ENCODE measurements at regions not wholly inside any gene's neighbourhood (a gene's known extent, or its start where the extent isn't known, plus 50 kb on each side); places are given as distances from the start of the nearest gene placed in this dataset.

GRCh38 chr15:57859130-57859685 lies 152.7 kb downstream of the POLR2M start:
- Histone ChIP-seq H3K18ac (ENCODE audit: low read length) (no peak overlapping the region), H2BK120ac (ENCODE audit: insufficient read depth, low read length, poor library complexity) (no peak overlapping the region), H3K36me3 (ENCODE audit: control insufficient read depth in 1 of 2, insufficient read depth in 2 of 2, low read length in 2 of 2) (no peaks in the 10 kb centered on the region), H3K4me1 (ENCODE audit: control insufficient read depth in 1 of 2, insufficient read depth in 2 of 2, low read length in 2 of 2) (no peaks in the 10 kb centered on the region), H3K4ac (ENCODE audit: low read depth, low read length) (no peak overlapping the region), H3K4me2 (ENCODE audit: low read length) (no peak overlapping the region), H4K12ac (ENCODE audit: low read depth, low read length) (no peak overlapping the region), H2BK12ac (ENCODE audit: low read length) (no peak overlapping the region), H3K9ac (ENCODE audit: low read length) (no peak overlapping the region), H3K27ac (ENCODE audit: low read depth, low read length) (no peak overlapping the region), H3K79me1 (ENCODE audit: low read length) (no peaks in the 10 kb centered on the region), H2BK5ac (ENCODE audit: low read depth, low read length, poor library complexity) (no peak overlapping the region), H3K9me3 (ENCODE audit: insufficient read depth, low read depth, low read length) (no peaks in the 10 kb centered on the region), H4K8ac (ENCODE audit: low read depth, low read length) (no peak overlapping the region), H3K23ac (ENCODE audit: low read length) (no peak overlapping the region), H3K27me3 (ENCODE audit: insufficient read depth, low read length) (no peaks in the 10 kb centered on the region), H3K14ac (ENCODE audit: low read length) (no peak overlapping the region), H3K79me2 (ENCODE audit: control insufficient read depth, insufficient read depth, low read length, poor library complexity) (no peaks in the 10 kb centered on the region), H3K4me3 (ENCODE audit: low read depth, low read length) (no peak overlapping the region), H2AFZ (ENCODE audit: insufficient read depth, low read length, poor library complexity) (no peak overlapping the region), H2AK5ac (ENCODE audit: low read length) (no peak overlapping the region), H4K91ac (ENCODE audit: low read depth, low read length) (no peak overlapping the region)
- WGBS (ENCODE audit: extremely low coverage, insufficient coverage, insufficient read length), result no CpG with 5 or more reads among the region's 2 CpGs
- no peak for DNase-seq

GRCh38 chr15:57861034-57861638 lies 154.6 kb downstream of the POLR2M start:
- H2BK12ac ChIP-seq (ENCODE audit: low read length), result no peak overlapping the region
- no peak overlapping the region for H2BK5ac ChIP-seq (ENCODE audit: low read depth, low read length, poor library complexity)
- H3K14ac ChIP-seq (ENCODE audit: low read length), result no peak overlapping the region
- H2BK120ac ChIP-seq (ENCODE audit: insufficient read depth, low read length, poor library complexity), result no peak overlapping the region
- no peaks in the 10 kb centered on the region for H3K79me2 ChIP-seq (ENCODE audit: control insufficient read depth, insufficient read depth, low read length, poor library complexity)
- no peaks in the 10 kb centered on the region for H3K4me1 ChIP-seq (ENCODE audit: control insufficient read depth in 1 of 2, insufficient read depth in 2 of 2, low read length in 2 of 2)
- H3K27me3 ChIP-seq (ENCODE audit: insufficient read depth, low read length), result no peaks in the 10 kb centered on the region
- no CpG with 5 or more reads among the region's 6 CpGs for whole genome bisulfite sequencing (ENCODE audit: extremely low coverage, insufficient coverage, insufficient read length)
- no peak overlapping the region for H3K27ac ChIP-seq (ENCODE audit: low read depth, low read length)
- H2AK5ac ChIP-seq (ENCODE audit: low read length), result no peak overlapping the region
- H3K79me1 ChIP-seq (ENCODE audit: low read length), result no peaks in the 10 kb centered on the region
- no peak overlapping the region for H2AFZ ChIP-seq (ENCODE audit: insufficient read depth, low read length, poor library complexity)
- no peak overlapping the region for H3K23ac ChIP-seq (ENCODE audit: low read length)
- H4K8ac ChIP-seq (ENCODE audit: low read depth, low read length), result no peak overlapping the region
- no peak overlapping the region for H3K9ac ChIP-seq (ENCODE audit: low read length)
- DNase-seq, result peak; percentile 18 to 86
- no peaks in the 10 kb centered on the region for H3K9me3 ChIP-seq (ENCODE audit: insufficient read depth, low read depth, low read length)
- H3K4ac ChIP-seq (ENCODE audit: low read depth, low read length), result no peak overlapping the region
- H3K4me3 ChIP-seq (ENCODE audit: low read depth, low read length), result no peak overlapping the region
- no peak overlapping the region for H3K18ac ChIP-seq (ENCODE audit: low read length)
- no peaks in the 10 kb centered on the region for H3K36me3 ChIP-seq (ENCODE audit: control insufficient read depth in 1 of 2, insufficient read depth in 2 of 2, low read length in 2 of 2)
- no peak overlapping the region for H3K4me2 ChIP-seq (ENCODE audit: low read length)
- no peak overlapping the region for H4K91ac ChIP-seq (ENCODE audit: low read depth, low read length)
- H4K12ac ChIP-seq (ENCODE audit: low read depth, low read length), result no peak overlapping the region

GRCh38 chr15:57861815-57862586 lies 155.5 kb downstream of the POLR2M start:
- Histone ChIP-seq H2BK120ac (ENCODE audit: insufficient read depth, low read length, poor library complexity) (no peak overlapping the region), H3K27ac (ENCODE audit: low read depth, low read length) (no peak overlapping the region), H3K36me3 (ENCODE audit: control insufficient read depth in 1 of 2, insufficient read depth in 2 of 2, low read length in 2 of 2) (no peaks in the 10 kb centered on the region), H4K12ac (ENCODE audit: low read depth, low read length) (no peak overlapping the region), H2BK5ac (ENCODE audit: low read depth, low read length, poor library complexity) (no peak overlapping the region), H3K4me3 (ENCODE audit: low read depth, low read length) (no peak overlapping the region), H3K14ac (ENCODE audit: low read length) (no peak overlapping the region), H3K23ac (ENCODE audit: low read length) (no peak overlapping the region), H4K91ac (ENCODE audit: low read depth, low read length) (no peak overlapping the region), H3K4me2 (ENCODE audit: low read length) (no peak overlapping the region), H4K8ac (ENCODE audit: low read depth, low read length) (no peak overlapping the region), H3K4me1 (ENCODE audit: control insufficient read depth in 1 of 2, insufficient read depth in 2 of 2, low read length in 2 of 2) (no peaks in the 10 kb centered on the region), H3K27me3 (ENCODE audit: insufficient read depth, low read length) (no peaks in the 10 kb centered on the region), H2AFZ (ENCODE audit: insufficient read depth, low read length, poor library complexity) (no peak overlapping the region), H3K9ac (ENCODE audit: low read length) (no peak overlapping the region), H3K79me1 (ENCODE audit: low read length) (no peaks in the 10 kb centered on the region), H3K79me2 (ENCODE audit: control insufficient read depth, insufficient read depth, low read length, poor library complexity) (no peaks in the 10 kb centered on the region), H2BK12ac (ENCODE audit: low read length) (no peak overlapping the region), H3K4ac (ENCODE audit: low read depth, low read length) (no peak overlapping the region), H3K18ac (ENCODE audit: low read length) (no peak overlapping the region), H2AK5ac (ENCODE audit: low read length) (no peak overlapping the region), H3K9me3 (ENCODE audit: insufficient read depth, low read depth, low read length) (no peaks in the 10 kb centered on the region)
- no CpG with 5 or more reads among the region's 6 CpGs for WGBS (ENCODE audit: extremely low coverage, insufficient coverage, insufficient read length)
- peak in 1 of 2 donors; percentile 18 for DNase-seq

- no peak overlapping the region for H4K12ac ChIP-seq (ENCODE audit: low read depth, low read length)
- no peak overlapping the region for H4K8ac ChIP-seq (ENCODE audit: low read depth, low read length)
- no peak overlapping the region for H3K27ac ChIP-seq (ENCODE audit: low read depth, low read length)
- no peak overlapping the region for H2BK120ac ChIP-seq (ENCODE audit: insufficient read depth, low read length, poor library complexity)
- no peak overlapping the region for H2AK5ac ChIP-seq (ENCODE audit: low read length)
- peak; percentile 59 to 72 for DNase-seq
- no peak overlapping the region for H2AFZ ChIP-seq (ENCODE audit: insufficient read depth, low read length, poor library complexity)
- no peak overlapping the region for H3K14ac ChIP-seq (ENCODE audit: low read length)
- H2BK5ac ChIP-seq (ENCODE audit: low read depth, low read length, poor library complexity), result no peak overlapping the region
- no CpG with 5 or more reads among the region's 6 CpGs for WGBS (ENCODE audit: extremely low coverage, insufficient coverage, insufficient read length)
- no peak overlapping the region for H2BK12ac ChIP-seq (ENCODE audit: low read length)
- H3K4me1 ChIP-seq (ENCODE audit: control insufficient read depth in 1 of 2, insufficient read depth in 2 of 2, low read length in 2 of 2), result no peaks in the 10 kb centered on the region
- H3K27me3 ChIP-seq (ENCODE audit: insufficient read depth, low read length), result no peaks in the 10 kb centered on the region
- H3K4me2 ChIP-seq (ENCODE audit: low read length), result no peak overlapping the region
- no peaks in the 10 kb centered on the region for H3K79me2 ChIP-seq (ENCODE audit: control insufficient read depth, insufficient read depth, low read length, poor library complexity)
- H3K79me1 ChIP-seq (ENCODE audit: low read length), result no peaks in the 10 kb centered on the region
- peak overlapping the region; percentile 30 for H3K23ac ChIP-seq (ENCODE audit: low read length)
- H3K4ac ChIP-seq (ENCODE audit: low read depth, low read length), result no peak overlapping the region
- no peaks in the 10 kb centered on the region for H3K36me3 ChIP-seq (ENCODE audit: control insufficient read depth in 1 of 2, insufficient read depth in 2 of 2, low read length in 2 of 2)
- H3K18ac ChIP-seq (ENCODE audit: low read length), result no peak overlapping the region
- H3K9ac ChIP-seq (ENCODE audit: low read length), result no peak overlapping the region
- H3K9me3 ChIP-seq (ENCODE audit: insufficient read depth, low read depth, low read length), result no peaks in the 10 kb centered on the region
- H3K4me3 ChIP-seq (ENCODE audit: low read depth, low read length), result no peak overlapping the region
- H4K91ac ChIP-seq (ENCODE audit: low read depth, low read length), result no peak overlapping the region
Measured at GRCh38 chr15:57862761-57863160, 156.2 kb downstream of the POLR2M start.

Measured in trophoblast cell (in vitro differentiated cells and primary cell).